ENCODE measurements at regions not wholly inside any gene's neighbourhood (a gene's known extent, or its start where the extent isn't known, plus 50 kb on each side); places are given as distances from the start of the nearest gene placed in this dataset.
"Not testable (repeated sequence)": the region's sequence is repeated elsewhere in the genome, so short reads cannot be mapped to it uniquely, and the experiment has no call there.

- DNase-seq, result no peak
These were observed 50.7 kb upstream of the TAC4 start for GRCh38 chr17:49898366-49899190.

- no peak for DNase-seq
These were observed 51.3 kb upstream of the TAC4 start for GRCh38 chr17:49899191-49899485.

GRCh38 chr17:49899588-49899987, 51.7 kb upstream of the TAC4 start:
- DNase-seq, result no peak

GRCh38 chr17:49900801-49901200, 52.9 kb upstream of the TAC4 start:
- DNase-seq, result not testable (repeated sequence)

- no peak for DNase-seq
These were observed 53.8 kb upstream of the TAC4 start for GRCh38 chr17:49901460-49902331.

GRCh38 chr17:49903523-49903922, 55.7 kb upstream of the TAC4 start:
- no peak for DNase-seq

- DNase-seq, result no peak
These were observed 57.0 kb upstream of the TAC4 start for GRCh38 chr17:49904893-49905292.

GRCh38 chr17:49906531-49907136, 58.8 kb upstream of the TAC4 start:
- no peak for DNase-seq

GRCh38 chr17:49907279-49907678, 59.4 kb upstream of the TAC4 start:
- no peak for DNase-seq

GRCh38 chr17:49908782-49909714, 59.9 kb upstream of the DLX4 start:
- DNase-seq, result no peak

GRCh38 chr17:49910094-49910857, 58.7 kb upstream of the DLX4 start:
- no peak for DNase-seq

GRCh38 chr17:49910858-49911204, 58.2 kb upstream of the DLX4 start:
- DNase-seq, result no peak

GRCh38 chr17:49911719-49912118, 57.3 kb upstream of the DLX4 start:
- no peak for DNase-seq

GRCh38 chr17:49913226-49914095, 55.5 kb upstream of the DLX4 start:
- DNase-seq, result no peak

- DNase-seq, result peak; percentile 23
These were observed 54.9 kb upstream of the DLX4 start for GRCh38 chr17:49914096-49914490.

GRCh38 chr17:49914664-49915063, 54.3 kb upstream of the DLX4 start:
- DNase-seq, result no peak

- no peak for DNase-seq
These were observed 53.7 kb upstream of the DLX4 start for GRCh38 chr17:49915260-49915659.

GRCh38 chr17:49915670-49916069, 53.3 kb upstream of the DLX4 start:
- no peak for DNase-seq

- no peak for DNase-seq
These were observed 52.0 kb upstream of the DLX4 start for GRCh38 chr17:49916854-49917515.

- no peak for DNase-seq
These were observed 50.4 kb upstream of the DLX4 start for GRCh38 chr17:49918591-49918990.

Data from NCI-H1694 treated with DMSO at 0.1 percent for 48 hours (cell line).